ENCODE measurements at regions not wholly inside any gene's neighbourhood (a gene's known extent, or its start where the extent isn't known, plus 50 kb on each side); places are given as distances from the start of the nearest gene placed in this dataset.

- no peak overlapping the region for H3K27ac Mint-ChIP-seq (ENCODE audit: unreplicated experiment)
- no peak for DNase-seq (ENCODE audit: extremely low spot score, unreplicated experiment)
- H3K4me1 Mint-ChIP-seq (ENCODE audit: unreplicated experiment): no peaks in the 10 kb centered on the region
- no peaks in the 10 kb centered on the region for H3K36me3 Mint-ChIP-seq (ENCODE audit: unreplicated experiment)
- H3K9me3 Mint-ChIP-seq (ENCODE audit: unreplicated experiment): no peaks in the 10 kb centered on the region
- H3K27me3 Mint-ChIP-seq (ENCODE audit: unreplicated experiment): peaks cover 39% of the 10 kb centered on the region
- TF ChIP-seq CTCF (IDR thresholded peaks at IDR 0.05): no peak
- no peak overlapping the region for H3K4me3 Mint-ChIP-seq (ENCODE audit: unreplicated experiment)
Measured at GRCh38 chr16:85987750-85988078, 88.8 kb downstream of the IRF8 start.

GRCh38 chr16:85988306-85988705 is 89.3 kb downstream of the IRF8 start:
- no peaks in the 10 kb centered on the region for H3K9me3 Mint-ChIP-seq (ENCODE audit: unreplicated experiment)
- H3K27ac Mint-ChIP-seq (ENCODE audit: unreplicated experiment): no peak overlapping the region
- no peak overlapping the region for H3K4me3 Mint-ChIP-seq (ENCODE audit: unreplicated experiment)
- H3K36me3 Mint-ChIP-seq (ENCODE audit: unreplicated experiment): no peaks in the 10 kb centered on the region
- DNase-seq (ENCODE audit: extremely low spot score, unreplicated experiment): no peak
- no peaks in the 10 kb centered on the region for H3K4me1 Mint-ChIP-seq (ENCODE audit: unreplicated experiment)
- peaks cover 43% of the 10 kb centered on the region for H3K27me3 Mint-ChIP-seq (ENCODE audit: unreplicated experiment)
- no peak for TF ChIP-seq CTCF (IDR thresholded peaks at IDR 0.05)

GRCh38 chr16:85988723-85989313 is 89.9 kb downstream of the IRF8 start:
- DNase-seq (ENCODE audit: extremely low spot score, unreplicated experiment): no peak
- Mint-ChIP-seq H3K4me1 (ENCODE audit: unreplicated experiment) (no peaks in the 10 kb centered on the region), H3K4me3 (ENCODE audit: unreplicated experiment) (no peak overlapping the region), H3K36me3 (ENCODE audit: unreplicated experiment) (no peaks in the 10 kb centered on the region), H3K27ac (ENCODE audit: unreplicated experiment) (no peak overlapping the region), H3K9me3 (ENCODE audit: unreplicated experiment) (no peaks in the 10 kb centered on the region), H3K27me3 (ENCODE audit: unreplicated experiment) (peaks cover 43% of the 10 kb centered on the region)
- no peak for TF ChIP-seq CTCF (IDR thresholded peaks at IDR 0.05)

GRCh38 chr16:85989376-85989775 is 90.4 kb downstream of the IRF8 start:
- Mint-ChIP-seq H3K9me3 (ENCODE audit: unreplicated experiment) (no peaks in the 10 kb centered on the region), H3K27me3 (ENCODE audit: unreplicated experiment) (peaks cover 43% of the 10 kb centered on the region), H3K4me3 (ENCODE audit: unreplicated experiment) (no peak overlapping the region), H3K4me1 (ENCODE audit: unreplicated experiment) (no peaks in the 10 kb centered on the region), H3K27ac (ENCODE audit: unreplicated experiment) (no peak overlapping the region), H3K36me3 (ENCODE audit: unreplicated experiment) (no peaks in the 10 kb centered on the region)
- no peak for DNase-seq (ENCODE audit: extremely low spot score, unreplicated experiment)
- TF ChIP-seq CTCF (IDR thresholded peaks at IDR 0.05): no peak

- no peak for TF ChIP-seq CTCF (IDR thresholded peaks at IDR 0.05)
- no peaks in the 10 kb centered on the region for H3K4me1 Mint-ChIP-seq (ENCODE audit: unreplicated experiment)
- H3K27ac Mint-ChIP-seq (ENCODE audit: unreplicated experiment): no peak overlapping the region
- DNase-seq (ENCODE audit: extremely low spot score, unreplicated experiment): no peak
- no peak overlapping the region for H3K4me3 Mint-ChIP-seq (ENCODE audit: unreplicated experiment)
- peaks cover 40% of the 10 kb centered on the region for H3K27me3 Mint-ChIP-seq (ENCODE audit: unreplicated experiment)
- no peaks in the 10 kb centered on the region for H3K9me3 Mint-ChIP-seq (ENCODE audit: unreplicated experiment)
- no peaks in the 10 kb centered on the region for H3K36me3 Mint-ChIP-seq (ENCODE audit: unreplicated experiment)
Measured at GRCh38 chr16:85989863-85990643, 91.1 kb downstream of the IRF8 start.
